GM12878 (cell line): ENCODE measurements at regions not wholly inside any gene's neighbourhood (a gene's known extent, or its start where the extent isn't known, plus 50 kb on each side); places are given as distances from the start of the nearest gene placed in this dataset.

Experiments used
- ATAC-seq: fragments of 200-7000 bp; cut with Tn5 transposase; 3 replicates; pipeline ENCODE4 v1.9.1; 2020; ENCODE audit warnings: mild to moderate bottlenecking, moderate library complexity
- BruUV-seq: library from RNA; stranded (reverse); fragments of 400-500 nt; replicated peaks from 2 replicates; lab custom pipeline; 2021; lab: Mats Ljungman, UMichigan
- CTCF ChIA-PET: fragments of 300-600 bp; sonication (Branson Sonifier 250); formaldehyde crosslinking; extraction: SDS; loops from one replicate; lab custom pipeline; 2021; ENCODE audit warnings: inconsistent platforms; lab: Yijun Ruan, JAX
- POLR2A ChIA-PET: fragments of 350-600 bp; formaldehyde crosslinking; extraction: SDS; loops from one replicate; lab custom pipeline; 2021; ENCODE audit warnings: inconsistent platforms; lab: Charles Lee
- RAD21 ChIA-PET: fragments of 300-600 bp; sonication (Branson Sonifier 250); formaldehyde crosslinking; loops from one replicate; lab custom pipeline; 2023; ENCODE audit warnings: antibody characterized with exemption; ENCODE audit not compliant: unreplicated experiment; lab: Charles Lee
- SMC1A ChIA-PET: fragments of 300-600 bp; sonication (Branson Sonifier 250); formaldehyde crosslinking; loops from one replicate; lab custom pipeline; 2023; ENCODE audit not compliant: unreplicated experiment, uncharacterized antibody; lab: Charles Lee
- DNase-seq: peaks from one replicate; pipeline ENCODE4 v3.0.0-alpha.2; 2011; ENCODE audit warnings: low read depth, low spot score
- FAIRE-seq: peaks from 3 replicates; lab custom pipeline; 2011; peaks lifted over from hg19 to GRCh38; lab: Jason Lieb, UNC
- H2AFZ ChIP-seq: 2 replicates; pipeline ENCODE4 v1.6.0; 2011; ENCODE audit warnings: low read depth, low read length, control low read depth; ENCODE audit not compliant: control insufficient read depth
- H3K27ac ChIP-seq: 2 replicates; pipeline ENCODE4 v1.5.1; 2011; ENCODE audit warnings: control low read depth; ENCODE audit not compliant: control insufficient read depth, insufficient read depth
- H3K27me3 ChIP-seq, 2 experiments: replicated peaks in 1 of 2; 2 replicates each; pipeline versions ENCODE4 v1.6.0 to v1.6.1; 2011; ENCODE audit warnings: low read length in 1 of 2; ENCODE audit not compliant: control insufficient read depth in 2 of 2, insufficient read depth in 2 of 2
- H3K36me3 ChIP-seq, 2 experiments: 2 replicates each; pipeline ENCODE4 v1.5.1; 2011; ENCODE audit warnings: low read length in 1 of 2; ENCODE audit not compliant: control insufficient read depth in 2 of 2, insufficient read depth in 2 of 2
- H3K4me1 ChIP-seq: 2 replicates; pipeline ENCODE4 v1.6.1; 2011; ENCODE audit warnings: mild to moderate bottlenecking, low read length, moderate library complexity, mixed read lengths; ENCODE audit not compliant: control insufficient read depth, insufficient read depth
- H3K4me2 ChIP-seq: 2 replicates; pipeline ENCODE4 v1.6.0; 2011; ENCODE audit warnings: control low read depth; ENCODE audit not compliant: control insufficient read depth, insufficient read depth
- H3K4me3 ChIP-seq: fragments of 200-600 bp; sonication (generic); 2 replicates; pipeline ENCODE4 v1.5.1; 2016
- H3K79me2 ChIP-seq: 2 replicates; pipeline ENCODE4 v1.6.0; 2011; ENCODE audit warnings: low read length; ENCODE audit not compliant: control insufficient read depth, insufficient read depth
- H3K9ac ChIP-seq: 2 replicates; pipeline ENCODE4 v1.8.0; 2011; ENCODE audit warnings: low read length, control low read depth, mixed read lengths; ENCODE audit not compliant: control insufficient read depth, insufficient read depth
- H3K9me3 ChIP-seq: replicated peaks from 3 replicates; pipeline ENCODE4 v1.5.1; 2011; ENCODE audit warnings: mild to moderate bottlenecking, low read length; ENCODE audit not compliant: control insufficient read depth, insufficient read depth
- H4K20me1 ChIP-seq: 2 replicates; pipeline ENCODE4 v1.6.0; 2011; ENCODE audit not compliant: control insufficient read depth, insufficient read depth
- BACH1 ChIP-seq: fragments of 450-650 bp; IDR thresholded peaks from 2 replicates; pipeline ENCODE4 v1.6.1; 2017; ENCODE audit warnings: mild to moderate bottlenecking, borderline replicate concordance
- BCLAF1 ChIP-seq: fragments of 450-650 bp; IDR thresholded peaks from 2 replicates; pipeline ENCODE4 v1.6.1; 2017; ENCODE audit warnings: antibody characterized with exemption, mild to moderate bottlenecking, moderate library complexity
- CEBPB ChIP-seq, 2 experiments: fragments of 150-350 bp in 1 of 2; IDR thresholded peaks; 2 replicates each; pipeline ENCODE4 v1.6.1; 2012 to 2014; ENCODE audit warnings: low read depth in 2 of 2, low read length in 2 of 2, borderline replicate concordance in 1 of 2, inconsistent platforms in 1 of 2
- GATAD2B ChIP-seq: fragments of 450-650 bp; conservative IDR thresholded peaks from 2 replicates; pipeline ENCODE4 v1.6.1; 2017; ENCODE audit warnings: low read depth, mild to moderate bottlenecking, moderate library complexity
- NFIC ChIP-seq: IDR thresholded peaks from 2 replicates; pipeline ENCODE4 v1.6.1; 2012; ENCODE audit warnings: low read depth, mild to moderate bottlenecking, inconsistent platforms, low read length, moderate library complexity
- PBX3 ChIP-seq: IDR thresholded peaks from 2 replicates; pipeline ENCODE4 v1.6.1; 2011; ENCODE audit warnings: mild to moderate bottlenecking, low read depth, low read length, moderate library complexity; ENCODE audit not compliant: insufficient replicate concordance
- RAD21 ChIP-seq: IDR thresholded peaks from 2 replicates; pipeline ENCODE4 v1.6.1; 2011; ENCODE audit warnings: mild to moderate bottlenecking, low read depth, low read length, moderate library complexity; ENCODE audit not compliant: insufficient read depth
- RELB ChIP-seq: fragments of 450-650 bp; IDR thresholded peaks from 2 replicates; pipeline ENCODE4 v1.6.1; 2017; ENCODE audit warnings: low read depth, mild to moderate bottlenecking, moderate library complexity
- SMAD1 ChIP-seq: fragments of 450-650 bp; IDR thresholded peaks from 2 replicates; pipeline ENCODE4 v1.6.1; 2018; ENCODE audit warnings: mild to moderate bottlenecking, low read depth; ENCODE audit not compliant: partially characterized antibody
- SMAD5 ChIP-seq: IDR thresholded peaks from 2 replicates; pipeline ENCODE4 v1.6.1; 2016; ENCODE audit warnings: antibody characterized with exemption, low read depth
- TAF1 ChIP-seq: IDR thresholded peaks from 2 replicates; pipeline ENCODE4 v1.6.1; 2011; ENCODE audit warnings: mild to moderate bottlenecking, low read depth, low read length, borderline replicate concordance
- ZZZ3 ChIP-seq: IDR thresholded peaks from 2 replicates; pipeline ENCODE4 v1.6.1; 2011; ENCODE audit warnings: low read depth; ENCODE audit not compliant: control insufficient read depth, insufficient read length
- WGBS: methylation state at CpG from one replicate; pipeline ENCODE4 v1.1.6; 2016; ENCODE audit warnings: low lambda C conversion rate; ENCODE audit not compliant: insufficient replicate concordance, insufficient coverage; ENCODE audit errors: missing lambda C conversion rate; 5-methylcytosine and 5-hydroxymethylcytosine counted together
- in situ Hi-C: fragments of 300-500 bp; cut with MboI; formaldehyde crosslinking; loops from 9 replicates; pipeline ENCODE4 v1.14.3; 2018; ENCODE audit warnings: mixed read lengths
- intact Hi-C: fragments of 100-400 bp; cut with micrococcal nuclease; formaldehyde crosslinking; loops from one replicate; pipeline ENCODE4 v1.14.2; 2022; ENCODE audit not compliant: unreplicated experiment
- TF ChIP-seq, protein P1 (sequence below): IDR thresholded peaks from 2 replicates; pipeline ENCODE4 v1.6.1; 2012; ENCODE audit warnings: low read depth, low read length, improper control_type of control experiment
- TF ChIP-seq, protein P2 (sequence below): fragments of 450-650 bp; IDR thresholded peaks from 2 replicates; pipeline ENCODE4 v1.6.1; 2017; ENCODE audit warnings: borderline replicate concordance

GRCh38 chr14:39998854-39999253, 566.6 kb upstream of the FBXO33 start (continued):
- no peak for TF ChIP-seq RAD21
- TF ChIP-seq BCLAF1, result no peak

DNA sequence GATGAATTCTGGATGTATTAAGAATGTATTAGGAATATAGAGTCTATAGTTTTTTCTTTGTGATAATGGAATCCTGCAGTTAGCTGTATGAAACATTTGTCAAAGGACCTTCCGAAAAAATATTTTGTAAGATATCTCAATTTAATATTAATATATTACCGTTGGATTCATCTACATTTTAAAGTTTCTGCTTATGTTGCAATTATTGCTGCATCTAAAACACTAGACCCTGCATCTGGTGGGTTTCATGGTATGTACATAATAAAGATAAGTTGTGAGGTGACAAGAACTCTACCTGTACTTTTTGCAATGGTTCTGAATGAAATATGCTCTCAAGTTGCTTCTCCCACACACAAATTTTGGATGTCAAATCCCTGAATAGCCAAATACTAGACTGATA, 565.9 kb upstream of the FBXO33 start:
- RAD21 ChIA-PET, result no interaction called here
- Histone ChIP-seq H3K27ac (no peak overlapping the region), H3K27me3 (no peaks in the 10 kb centered on the region), H3K79me2 (no peaks in the 10 kb centered on the region), H3K4me3 (no peak overlapping the region), H3K9ac (no peak overlapping the region), H4K20me1 (no peaks in the 10 kb centered on the region), H3K4me1 (no peaks in the 10 kb centered on the region), H3K4me2 (no peak overlapping the region), H3K9me3 (no peaks in the 10 kb centered on the region), H2AFZ (no peak overlapping the region), H3K36me3 (no peaks in the 10 kb centered on the region)
- DNase-seq (no peak), ATAC-seq (no peak), FAIRE-seq (no peak)
- WGBS, result 40% methylated on average over 2 of the region's 2 CpGs
- CTCF ChIA-PET, result no interaction called here
- in situ Hi-C loops, result loop anchor here (25.0 kb wide), 1 partner anchor 1614 kb away; the partner anchor contains the start of gene LRFN5
- intact Hi-C loops, result no loop called here
- BruUV-seq, result no TSS peak
- SMC1A ChIA-PET, result no interaction called here
- TF ChIP-seq, protein P1, sequence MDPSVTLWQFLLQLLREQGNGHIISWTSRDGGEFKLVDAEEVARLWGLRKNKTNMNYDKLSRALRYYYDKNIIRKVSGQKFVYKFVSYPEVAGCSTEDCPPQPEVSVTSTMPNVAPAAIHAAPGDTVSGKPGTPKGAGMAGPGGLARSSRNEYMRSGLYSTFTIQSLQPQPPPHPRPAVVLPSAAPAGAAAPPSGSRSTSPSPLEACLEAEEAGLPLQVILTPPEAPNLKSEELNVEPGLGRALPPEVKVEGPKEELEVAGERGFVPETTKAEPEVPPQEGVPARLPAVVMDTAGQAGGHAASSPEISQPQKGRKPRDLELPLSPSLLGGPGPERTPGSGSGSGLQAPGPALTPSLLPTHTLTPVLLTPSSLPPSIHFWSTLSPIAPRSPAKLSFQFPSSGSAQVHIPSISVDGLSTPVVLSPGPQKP, result no peak
- TF ChIP-seq ZZZ3 (no peak), GATAD2B (no peak), TAF1 (no peak), PBX3 (no peak), RELB (no peak), CEBPB (IDR thresholded peaks at IDR 0.05; ENCODE audit: borderline replicate concordance in 1 of 2, low read depth in 2 of 2, low read length in 2 of 2) (no peak), SMAD5 (no peak), NFIC (no peak), SMAD1 (no peak), BACH1 (no peak)
- TF ChIP-seq, protein P2, sequence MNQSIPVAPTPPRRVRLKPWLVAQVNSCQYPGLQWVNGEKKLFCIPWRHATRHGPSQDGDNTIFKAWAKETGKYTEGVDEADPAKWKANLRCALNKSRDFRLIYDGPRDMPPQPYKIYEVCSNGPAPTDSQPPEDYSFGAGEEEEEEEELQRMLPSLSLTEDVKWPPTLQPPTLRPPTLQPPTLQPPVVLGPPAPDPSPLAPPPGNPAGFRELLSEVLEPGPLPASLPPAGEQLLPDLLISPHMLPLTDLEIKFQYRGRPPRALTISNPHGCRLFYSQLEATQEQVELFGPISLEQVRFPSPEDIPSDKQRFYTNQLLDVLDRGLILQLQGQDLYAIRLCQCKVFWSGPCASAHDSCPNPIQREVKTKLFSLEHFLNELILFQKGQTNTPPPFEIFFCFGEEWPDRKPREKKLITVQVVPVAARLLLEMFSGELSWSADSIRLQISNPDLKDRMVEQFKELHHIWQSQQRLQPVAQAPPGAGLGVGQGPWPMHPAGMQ, result no peak
- POLR2A ChIA-PET, result no interaction called here
